Suprapubic skin (tissue), 4 donors: ENCODE measurements at regions not wholly inside any gene's neighbourhood (a gene's known extent, or its start where the extent isn't known, plus 50 kb on each side); places are given as distances from the start of the nearest gene placed in this dataset.

ENCODE experiments used
- DNase-seq, 2 donors: peaks; one replicate each; pipeline ENCODE4 v3.0.0-alpha.2; 2019; ENCODE audit warnings: low spot score in 2 of 2
- H3K27ac ChIP-seq: fragments of 200-600 bp; sonication (generic); one replicate; pipeline ENCODE4 v1.5.1; 2019
- H3K27me3 ChIP-seq: fragments of 200-600 bp; sonication (generic); one replicate; pipeline ENCODE4 v1.5.1; 2019
- H3K36me3 ChIP-seq: fragments of 200-600 bp; sonication (generic); one replicate; pipeline ENCODE4 v1.5.1; 2019
- H3K4me1 ChIP-seq: fragments of 200-600 bp; sonication (generic); one replicate; pipeline ENCODE4 v1.5.1; 2019
- H3K4me3 ChIP-seq: fragments of 200-600 bp; sonication (generic); one replicate; pipeline ENCODE4 v1.5.1; 2019; ENCODE audit warnings: mild to moderate bottlenecking
- H3K9me3 ChIP-seq: fragments of 200-600 bp; sonication (generic); one replicate; pipeline ENCODE4 v1.5.1; 2019
- CTCF ChIP-seq, 2 donors: fragments of 200-600 bp in 1 of 2; fragments of 450-650 bp in 1 of 2; sonication (generic) in 1 of 2; IDR thresholded peaks; one replicate each; pipeline ENCODE4 v1.5.1; 2016 to 2019; ENCODE audit warnings: antibody characterized with exemption in 2 of 2, mild to moderate bottlenecking in 1 of 2, moderate library complexity in 1 of 2
- EP300 ChIP-seq: sonication (generic); formaldehyde crosslinking; IDR thresholded peaks from one replicate; pipeline ENCODE4 v1.6.1; 2017; ENCODE audit warnings: antibody characterized with exemption
- POLR2A ChIP-seq, 2 donors: fragments of 450-650 bp; IDR thresholded peaks; one replicate each; pipeline ENCODE4 v1.6.1; 2017; ENCODE audit warnings: antibody characterized with exemption in 2 of 2, mild to moderate bottlenecking in 2 of 2, moderate library complexity in 2 of 2
- POLR2AphosphoS5 ChIP-seq, 3 donors: sonication (generic); formaldehyde crosslinking; IDR thresholded peaks; one replicate each; pipeline ENCODE4 v1.6.1; 2017; ENCODE audit warnings: antibody characterized with exemption in 3 of 3
- WGBS: methylation state at CpG from one replicate; pipeline ENCODE4 v1.1.5; 2018; 5-methylcytosine and 5-hydroxymethylcytosine counted together

DNA sequence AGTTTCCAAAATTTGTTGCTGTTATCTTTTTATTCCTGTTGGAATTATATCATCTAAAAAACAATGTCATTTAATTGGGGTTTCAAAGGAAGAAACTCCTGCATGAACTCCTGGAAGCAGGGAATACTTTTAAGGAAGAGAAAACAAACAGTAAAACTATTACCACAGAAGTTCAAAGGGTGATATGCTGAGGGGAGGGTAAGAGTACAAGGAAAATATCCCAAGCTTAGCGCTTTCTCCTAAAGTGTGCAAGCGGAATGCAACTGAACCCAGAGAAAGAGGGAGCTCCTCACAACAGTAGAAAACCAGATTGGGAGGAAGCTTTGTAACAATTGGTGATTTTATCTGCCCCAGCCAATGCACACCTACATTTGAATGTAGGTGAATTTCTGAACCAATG is 175.1 kb downstream of the NUFIP1 start:
- Histone ChIP-seq H3K36me3 (no peaks in the 10 kb centered on the region), H3K9me3 (no peaks in the 10 kb centered on the region), H3K27me3 (no peaks in the 10 kb centered on the region), H3K27ac (no peak overlapping the region), H3K4me1 (peaks cover 6% of the 10 kb centered on the region), H3K4me3 (no peak overlapping the region)
- TF ChIP-seq CTCF (IDR thresholded peaks at IDR 0.05) (no peak), POLR2A (IDR thresholded peaks at IDR 0.05) (no peak), EP300 (no peak), POLR2AphosphoS5 (IDR thresholded peaks at IDR 0.05) (no peak)
- WGBS = 96% methylated on average over 2 of the region's 2 CpGs
- no peak for DNase-seq

GRCh38 chr13:44812818-44813217 is 176.5 kb downstream of the NUFIP1 start:
- Histone ChIP-seq H3K9me3 (no peaks in the 10 kb centered on the region), H3K27ac (no peak overlapping the region), H3K4me3 (no peak overlapping the region), H3K27me3 (no peaks in the 10 kb centered on the region), H3K4me1 (peaks cover 6% of the 10 kb centered on the region), H3K36me3 (no peaks in the 10 kb centered on the region)
- no peak for DNase-seq
- 73% methylated on average over 3 of the region's 3 CpGs for WGBS
- TF ChIP-seq POLR2AphosphoS5 (IDR thresholded peaks at IDR 0.05) = no peak
- TF ChIP-seq POLR2A (IDR thresholded peaks at IDR 0.05) = no peak
- TF ChIP-seq CTCF (IDR thresholded peaks at IDR 0.05) = no peak

DNA sequence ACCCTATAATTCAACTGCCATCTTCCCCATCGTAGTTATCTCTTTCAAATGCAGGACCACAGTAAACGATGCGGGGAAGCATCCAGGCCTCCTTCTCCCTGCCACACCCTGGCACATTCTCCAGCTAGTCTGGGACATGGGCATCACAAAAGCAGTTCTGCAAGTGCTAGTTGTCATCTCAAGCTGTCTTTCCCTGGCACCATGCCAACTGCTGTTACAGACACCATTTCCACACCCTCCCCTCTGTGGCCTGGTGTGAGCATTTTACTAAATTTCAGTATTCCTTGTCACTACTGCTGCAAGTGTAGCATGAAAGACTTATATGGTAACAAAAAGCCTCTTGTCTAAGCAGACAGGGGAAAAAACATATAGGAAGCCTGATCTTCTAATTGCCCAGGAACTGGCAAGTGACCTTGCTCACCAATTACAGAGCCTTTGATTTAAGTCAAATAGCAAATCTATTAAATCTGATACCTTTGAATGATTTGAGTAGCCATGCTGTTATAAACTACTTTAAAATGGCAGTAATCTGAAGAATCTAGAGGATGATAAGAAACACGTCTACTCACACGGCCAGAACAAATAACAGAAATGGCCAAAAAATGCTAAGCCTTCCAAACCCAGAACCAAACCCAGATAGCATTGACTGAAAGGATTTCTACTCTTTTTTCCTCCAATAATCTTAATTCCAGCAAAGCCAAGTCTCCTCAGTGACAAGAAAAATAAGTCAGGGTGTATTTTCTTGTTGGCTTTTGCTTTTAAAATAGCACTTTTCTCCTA is 179.0 kb downstream of the NUFIP1 start:
- H3K27ac ChIP-seq = no peak overlapping the region
- no peak overlapping the region for H3K4me3 ChIP-seq
- no peak for DNase-seq
- H3K9me3 ChIP-seq = no peaks in the 10 kb centered on the region
- no peaks in the 10 kb centered on the region for H3K27me3 ChIP-seq
- no peaks in the 10 kb centered on the region for H3K36me3 ChIP-seq
- TF ChIP-seq CTCF (IDR thresholded peaks at IDR 0.05) (no peak), POLR2AphosphoS5 (IDR thresholded peaks at IDR 0.05) (no peak), POLR2A (IDR thresholded peaks at IDR 0.05) (no peak), EP300 (no peak)
- 72% methylated on average over 5 of the region's 5 CpGs for WGBS
- H3K4me1 ChIP-seq = no peaks in the 10 kb centered on the region

- H3K27ac ChIP-seq = no peak overlapping the region
- no peaks in the 10 kb centered on the region for H3K9me3 ChIP-seq
- no peaks in the 10 kb centered on the region for H3K27me3 ChIP-seq
- H3K4me1 ChIP-seq = no peaks in the 10 kb centered on the region
- H3K36me3 ChIP-seq = no peaks in the 10 kb centered on the region
- no peak overlapping the region for H3K4me3 ChIP-seq
- DNase-seq = no peak
- TF ChIP-seq CTCF (IDR thresholded peaks at IDR 0.05) (no peak), POLR2A (IDR thresholded peaks at IDR 0.05) (no peak), POLR2AphosphoS5 (IDR thresholded peaks at IDR 0.05) (no peak), EP300 (no peak)
- WGBS = 89% methylated on average over 9 of the region's 9 CpGs
These were observed 180.1 kb downstream of the NUFIP1 start for GRCh38 chr13:44809190-44809589.

DNA sequence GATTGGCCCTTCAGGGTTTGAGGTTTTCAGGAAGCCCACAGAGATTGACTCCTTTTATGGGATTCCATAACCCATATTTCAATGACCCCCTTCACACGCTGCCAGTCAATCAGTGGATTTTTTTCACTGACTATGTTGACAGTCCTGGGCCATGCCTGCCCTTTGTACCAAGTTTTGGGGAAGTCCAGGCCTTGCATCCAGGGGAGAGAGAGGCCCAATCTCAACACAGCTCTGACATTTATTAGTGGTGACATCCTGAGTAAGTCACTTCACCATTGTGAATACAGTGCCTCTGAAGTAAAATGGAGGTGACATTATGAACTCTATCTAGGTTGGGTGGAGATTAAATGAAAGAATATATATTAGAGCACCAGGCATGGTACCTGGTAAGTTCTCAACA is 181.1 kb downstream of the NUFIP1 start:
- WGBS = 88% methylated on average over 1 of the region's 1 CpG
- Histone ChIP-seq H3K27me3 (no peaks in the 10 kb centered on the region), H3K27ac (no peak overlapping the region), H3K4me3 (no peak overlapping the region), H3K36me3 (no peaks in the 10 kb centered on the region), H3K9me3 (no peaks in the 10 kb centered on the region), H3K4me1 (no peaks in the 10 kb centered on the region)
- DNase-seq = no peak
- TF ChIP-seq POLR2A (IDR thresholded peaks at IDR 0.05) = no peak
- no peak for TF ChIP-seq POLR2AphosphoS5 (IDR thresholded peaks at IDR 0.05)
